ENCODE measurements at regions not wholly inside any gene's neighbourhood (a gene's known extent, or its start where the extent isn't known, plus 50 kb on each side); places are given as distances from the start of the nearest gene placed in this dataset.

DNA sequence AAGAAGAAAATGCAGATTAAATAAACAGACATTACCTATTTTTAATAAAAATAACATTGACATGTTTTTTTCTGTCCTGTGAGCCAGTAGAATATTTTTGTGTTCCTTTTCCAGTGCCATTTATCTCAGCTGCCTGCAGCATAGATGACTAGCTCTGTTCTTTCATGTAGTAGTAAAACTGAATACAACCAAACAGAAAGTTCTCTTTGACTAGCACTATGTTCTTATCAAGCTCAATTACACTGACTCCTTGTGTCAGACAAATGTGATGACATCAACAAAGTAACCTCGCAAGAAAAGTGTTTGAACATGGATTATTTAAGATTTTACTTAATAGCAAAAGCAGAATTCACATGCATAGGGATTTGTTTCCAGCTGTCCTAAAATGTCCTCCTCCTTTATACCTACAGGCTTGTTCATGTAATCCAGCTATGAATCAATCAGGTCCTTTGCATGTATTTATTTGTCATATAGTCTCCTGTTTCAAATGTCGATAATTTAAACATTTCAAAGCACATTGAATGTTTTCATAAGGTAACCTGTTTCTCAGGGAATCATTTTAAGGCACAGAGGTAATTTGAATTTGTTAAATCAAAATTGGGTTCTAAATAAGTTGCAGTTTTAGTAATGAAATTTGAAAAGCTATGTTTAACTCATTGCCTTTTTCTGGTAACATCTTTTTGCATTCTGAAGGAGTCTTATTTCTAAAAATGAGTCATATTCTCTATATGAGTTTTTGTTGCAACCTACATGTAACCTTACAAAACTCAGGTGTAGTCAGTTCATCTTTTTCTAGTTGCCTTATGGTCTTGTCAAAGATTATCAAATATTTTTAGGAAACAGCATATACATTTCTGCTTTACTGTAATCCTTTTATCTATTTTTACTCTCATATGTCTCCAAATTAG, 215.3 kb upstream of the GULP1 start:
- Histone ChIP-seq H3K27me3 (ENCODE audit: low read length) (no peaks in the 10 kb centered on the region), H3K27ac (ENCODE audit: low read length) (no peak overlapping the region), H3K9me3 (ENCODE audit: low read length) (no peaks in the 10 kb centered on the region), H2AFZ (ENCODE audit: low read length) (no peak overlapping the region), H3K9me2 (replicated peaks; ENCODE audit: low read length) (no peaks in the 10 kb centered on the region), H3K79me2 (ENCODE audit: low read length) (no peaks in the 10 kb centered on the region), H3F3A (ENCODE audit: low read length, unreplicated experiment) (no peaks in the 10 kb centered on the region), H3K4me2 (ENCODE audit: low read length) (no peak overlapping the region), H3K36me3 (ENCODE audit: low read depth, low read length) (no peaks in the 10 kb centered on the region), H4K20me1 (ENCODE audit: low read length) (no peaks in the 10 kb centered on the region), H3K4me1 (ENCODE audit: insufficient read depth, low read length) (no peaks in the 10 kb centered on the region), H3K4me3 (ENCODE audit: low read length) (no peak overlapping the region), H3K9ac (ENCODE audit: low read length) (no peak overlapping the region)
- intact Hi-C loops (cut with micrococcal nuclease): no loop called here
- no peak for ATAC-seq
- DNase-seq: no peak
- BruUV-seq (replicated peaks): no TSS peak
- ChIA-PET CTCF (no interaction called here), POLR2A (ENCODE audit: unreplicated experiment) (no interaction called here)
- TF ChIP-seq EZH2phosphoT487 (IDR thresholded peaks at IDR 0.05; ENCODE audit: borderline replicate concordance, low read length) (no peak), CTCF (conservative IDR thresholded peaks at IDR 0.05; ENCODE audit: low read depth, low read length) (no peak), EZH2 (IDR thresholded peaks at IDR 0.05; ENCODE audit: low read length, unreplicated experiment) (no peak)

GRCh38 chr2:188077757-188078156, 213.9 kb upstream of the GULP1 start:
- no peaks in the 10 kb centered on the region for H3K79me2 ChIP-seq (ENCODE audit: low read length)
- CTCF ChIA-PET: no interaction called here

More at GRCh38 chr2:188077757-188078156, 213.9 kb upstream of the GULP1 start:
- no peak overlapping the region for H3K4me2 ChIP-seq (ENCODE audit: low read length)
- no peaks in the 10 kb centered on the region for H3K36me3 ChIP-seq (ENCODE audit: low read depth, low read length)
- no peak for DNase-seq
- no peaks in the 10 kb centered on the region for H3K27me3 ChIP-seq (ENCODE audit: low read length)
- no peak overlapping the region for H2AFZ ChIP-seq (ENCODE audit: low read length)
- no peak overlapping the region for H3K27ac ChIP-seq (ENCODE audit: low read length)
- intact Hi-C loops (cut with micrococcal nuclease): no loop called here
- no peaks in the 10 kb centered on the region for H3K9me3 ChIP-seq (ENCODE audit: low read length)
- TF ChIP-seq EZH2phosphoT487 (IDR thresholded peaks at IDR 0.05; ENCODE audit: borderline replicate concordance, low read length): no peak
- no peak for TF ChIP-seq CTCF (conservative IDR thresholded peaks at IDR 0.05; ENCODE audit: low read depth, low read length)
- no peak for TF ChIP-seq EZH2 (IDR thresholded peaks at IDR 0.05; ENCODE audit: low read length, unreplicated experiment)
- H3K4me1 ChIP-seq (ENCODE audit: insufficient read depth, low read length): no peaks in the 10 kb centered on the region
- H3K9ac ChIP-seq (ENCODE audit: low read length): no peak overlapping the region
- ATAC-seq: no peak
- POLR2A ChIA-PET (ENCODE audit: unreplicated experiment): no interaction called here
- H3F3A ChIP-seq (ENCODE audit: low read length, unreplicated experiment): no peaks in the 10 kb centered on the region
- H4K20me1 ChIP-seq (ENCODE audit: low read length): no peaks in the 10 kb centered on the region
- H3K4me3 ChIP-seq (ENCODE audit: low read length): no peak overlapping the region
- BruUV-seq (replicated peaks): no TSS peak
- no peaks in the 10 kb centered on the region for H3K9me2 ChIP-seq (replicated peaks; ENCODE audit: low read length)

All from PC-3 (cell line).